Mesendoderm (in vitro differentiated cells): ENCODE measurements at regions not wholly inside any gene's neighbourhood (a gene's known extent, or its start where the extent isn't known, plus 50 kb on each side); places are given as distances from the start of the nearest gene placed in this dataset.

ENCODE experiments used
- DNase-seq: peaks from one replicate; pipeline ENCODE4 v3.0.0; 2013
- H2AK5ac ChIP-seq: 2 replicates; pipeline ENCODE4 v1.6.1; 2013; ENCODE audit warnings: low read length, inconsistent platforms
- H2BK120ac ChIP-seq: 2 replicates; pipeline ENCODE4 v1.6.1; 2013; ENCODE audit warnings: low read depth, mild to moderate bottlenecking, low read length, moderate library complexity, mixed read lengths
- H2BK15ac ChIP-seq: replicated peaks from 2 replicates; pipeline ENCODE4 v1.6.1; 2013; ENCODE audit warnings: low read depth, mild to moderate bottlenecking, moderate library complexity
- H2BK5ac ChIP-seq: 2 replicates; pipeline ENCODE4 v1.6.1; 2013; ENCODE audit warnings: low read length, inconsistent platforms
- H3K18ac ChIP-seq: 2 replicates; pipeline ENCODE4 v1.6.1; 2013; ENCODE audit warnings: mild to moderate bottlenecking, low read length, mixed read lengths
- H3K23ac ChIP-seq: one replicate; pipeline ENCODE4 v1.6.1; 2013; ENCODE audit warnings: low read length
- H3K27ac ChIP-seq: 2 replicates; pipeline ENCODE4 v1.5.1; 2013; ENCODE audit warnings: low read depth, mild to moderate bottlenecking, inconsistent platforms, low read length, moderate library complexity
- H3K27me3 ChIP-seq: 2 replicates; pipeline ENCODE4 v1.6.1; 2013; ENCODE audit warnings: low read length, control low read depth, mild to moderate bottlenecking, inconsistent platforms; ENCODE audit not compliant: insufficient read depth, poor library complexity
- H3K36me3 ChIP-seq: 2 replicates; pipeline ENCODE4 v1.6.1; 2013; ENCODE audit warnings: low read length, inconsistent platforms; ENCODE audit not compliant: control insufficient read depth, insufficient read depth
- H3K4ac ChIP-seq: one replicate; pipeline ENCODE4 v1.6.1; 2013; ENCODE audit warnings: low read depth, mild to moderate bottlenecking, low read length, moderate library complexity
- H3K4me1 ChIP-seq: 2 replicates; pipeline ENCODE4 v1.6.1; 2013; ENCODE audit warnings: low read depth, low read length, inconsistent platforms; ENCODE audit not compliant: control insufficient read depth
- H3K4me2 ChIP-seq: 2 replicates; pipeline ENCODE4 v1.6.1; 2013; ENCODE audit warnings: low read length
- H3K4me3 ChIP-seq: 2 replicates; pipeline ENCODE4 v1.5.1; 2013; ENCODE audit warnings: mild to moderate bottlenecking, low read length
- H3K56ac ChIP-seq: one replicate; pipeline ENCODE4 v1.6.1; 2013; ENCODE audit warnings: low read length
- H3K79me1 ChIP-seq: 2 replicates; pipeline ENCODE4 v1.6.1; 2013; ENCODE audit warnings: low read length, inconsistent platforms
- H3K79me2 ChIP-seq: 2 replicates; pipeline ENCODE4 v1.6.1; 2013; ENCODE audit warnings: mild to moderate bottlenecking, low read length; ENCODE audit not compliant: control insufficient read depth, insufficient read depth
- H3K9ac ChIP-seq: 2 replicates; pipeline ENCODE4 v1.6.1; 2013; ENCODE audit warnings: low read length, inconsistent platforms
- H4K5ac ChIP-seq: one replicate; pipeline ENCODE4 v1.6.1; 2013; ENCODE audit warnings: low read length
- H4K8ac ChIP-seq: one replicate; pipeline ENCODE4 v1.6.1; 2013; ENCODE audit warnings: low read depth, mild to moderate bottlenecking, control low read depth, low read length, moderate library complexity
- WGBS: extraction: QIAGEN DNeasy Blood & Tissue Kit; methylation state at CpG from one replicate; pipeline ENCODE4 v1.1.7; 2013; ENCODE audit warnings: low lambda C conversion rate, missing lambda C conversion rate; ENCODE audit not compliant: insufficient coverage; ENCODE audit errors: extremely low coverage; 5-methylcytosine and 5-hydroxymethylcytosine counted together

- no peak for DNase-seq
- Histone ChIP-seq H4K8ac (no peak overlapping the region), H2BK15ac (no peak overlapping the region), H3K4me2 (no peak overlapping the region), H4K5ac (no peak overlapping the region), H2AK5ac (no peak overlapping the region), H3K27me3 (no peaks in the 10 kb centered on the region), H3K4me1 (no peaks in the 10 kb centered on the region), H3K4me3 (no peak overlapping the region), H3K79me2 (no peaks in the 10 kb centered on the region), H3K56ac (no peak overlapping the region), H3K23ac (no peak overlapping the region), H3K9ac (no peak overlapping the region), H2BK5ac (no peak overlapping the region), H3K18ac (no peak overlapping the region), H3K27ac (no peak overlapping the region), H3K4ac (no peak overlapping the region), H2BK120ac (no peak overlapping the region), H3K79me1 (no peaks in the 10 kb centered on the region), H3K36me3 (no peaks in the 10 kb centered on the region)
- WGBS: no CpG with 5 or more reads among the region's 4 CpGs
Measured at GRCh38 chr22:22833488-22833887, 54.1 kb upstream of the IGLL5 start.

- H2BK120ac ChIP-seq: no peak overlapping the region
- no peaks in the 10 kb centered on the region for H3K79me2 ChIP-seq
- H3K4ac ChIP-seq: no peak overlapping the region
- no peak overlapping the region for H3K9ac ChIP-seq
- H4K8ac ChIP-seq: no peak overlapping the region
- H4K5ac ChIP-seq: no peak overlapping the region
- no peaks in the 10 kb centered on the region for H3K27me3 ChIP-seq
- no peak overlapping the region for H3K18ac ChIP-seq
- WGBS: no CpG with 5 or more reads among the region's 3 CpGs
- H3K56ac ChIP-seq: no peak overlapping the region
- H3K4me1 ChIP-seq: no peaks in the 10 kb centered on the region
- H2BK15ac ChIP-seq: no peak overlapping the region
- H3K23ac ChIP-seq: no peak overlapping the region
- H2BK5ac ChIP-seq: no peak overlapping the region
- H3K79me1 ChIP-seq: no peaks in the 10 kb centered on the region
- no peak for DNase-seq
- H3K36me3 ChIP-seq: no peaks in the 10 kb centered on the region
- H3K4me3 ChIP-seq: no peak overlapping the region
- no peak overlapping the region for H3K4me2 ChIP-seq
- no peak overlapping the region for H2AK5ac ChIP-seq
- no peak overlapping the region for H3K27ac ChIP-seq
Measured at GRCh38 chr22:22834204-22834603, 53.4 kb upstream of the IGLL5 start.

GRCh38 chr22:22834783-22835182 lies 52.8 kb upstream of the IGLL5 start:
- WGBS: no CpG with 5 or more reads among the region's 6 CpGs

GRCh38 chr22:22835242-22835641 lies 52.4 kb upstream of the IGLL5 start:
- H2BK120ac ChIP-seq: no peak overlapping the region
- no peak overlapping the region for H4K5ac ChIP-seq
- H3K23ac ChIP-seq: no peak overlapping the region
- no peaks in the 10 kb centered on the region for H3K79me1 ChIP-seq
- no peak for DNase-seq
- H3K27ac ChIP-seq: no peak overlapping the region
- no peak overlapping the region for H3K18ac ChIP-seq
- H3K56ac ChIP-seq: no peak overlapping the region
- H3K4ac ChIP-seq: no peak overlapping the region
- no peaks in the 10 kb centered on the region for H3K4me1 ChIP-seq
- no peak overlapping the region for H2AK5ac ChIP-seq
- no peak overlapping the region for H3K4me3 ChIP-seq
- no peaks in the 10 kb centered on the region for H3K27me3 ChIP-seq
- no peak overlapping the region for H2BK15ac ChIP-seq
- no peaks in the 10 kb centered on the region for H3K36me3 ChIP-seq
- no peak overlapping the region for H2BK5ac ChIP-seq
- H3K79me2 ChIP-seq: no peaks in the 10 kb centered on the region
- WGBS: no CpG with 5 or more reads among the region's 4 CpGs
- H3K9ac ChIP-seq: no peak overlapping the region
- no peak overlapping the region for H3K4me2 ChIP-seq
- H4K8ac ChIP-seq: no peak overlapping the region

More at GRCh38 chr22:22834783-22835182, 52.8 kb upstream of the IGLL5 start:
- H3K79me1 ChIP-seq: no peaks in the 10 kb centered on the region
- no peak overlapping the region for H3K18ac ChIP-seq
- H3K4me1 ChIP-seq: no peaks in the 10 kb centered on the region
- H4K8ac ChIP-seq: no peak overlapping the region
- no peaks in the 10 kb centered on the region for H3K27me3 ChIP-seq
- H3K36me3 ChIP-seq: no peaks in the 10 kb centered on the region
- no peak for DNase-seq
- no peak overlapping the region for H3K56ac ChIP-seq
- no peak overlapping the region for H3K27ac ChIP-seq
- H2BK5ac ChIP-seq: no peak overlapping the region
- H3K4ac ChIP-seq: no peak overlapping the region
- H3K79me2 ChIP-seq: no peaks in the 10 kb centered on the region
- H4K5ac ChIP-seq: no peak overlapping the region
- H2AK5ac ChIP-seq: no peak overlapping the region
- H3K23ac ChIP-seq: no peak overlapping the region
- no peak overlapping the region for H3K9ac ChIP-seq
- H3K4me3 ChIP-seq: no peak overlapping the region
- no peak overlapping the region for H3K4me2 ChIP-seq
- no peak overlapping the region for H2BK120ac ChIP-seq
- H2BK15ac ChIP-seq: no peak overlapping the region

- Histone ChIP-seq H4K5ac (no peak overlapping the region), H3K18ac (no peak overlapping the region), H2BK5ac (no peak overlapping the region), H3K4me3 (no peak overlapping the region), H4K8ac (no peak overlapping the region), H3K4me1 (no peaks in the 10 kb centered on the region), H2AK5ac (no peak overlapping the region), H3K23ac (no peak overlapping the region), H3K79me2 (no peaks in the 10 kb centered on the region), H2BK120ac (no peak overlapping the region), H2BK15ac (no peak overlapping the region), H3K4ac (no peak overlapping the region), H3K4me2 (no peak overlapping the region), H3K9ac (no peak overlapping the region), H3K27me3 (no peaks in the 10 kb centered on the region), H3K36me3 (no peaks in the 10 kb centered on the region), H3K27ac (no peak overlapping the region), H3K79me1 (no peaks in the 10 kb centered on the region), H3K56ac (no peak overlapping the region)
- no peak for DNase-seq
- no CpG with 5 or more reads among the region's 3 CpGs for WGBS
Measured at GRCh38 chr22:22835771-22836291, 51.8 kb upstream of the IGLL5 start.

- Histone ChIP-seq H3K4me1 (no peaks in the 10 kb centered on the region), H3K79me2 (no peaks in the 10 kb centered on the region), H3K4me2 (no peak overlapping the region), H3K36me3 (no peaks in the 10 kb centered on the region), H2BK120ac (no peak overlapping the region), H3K23ac (no peak overlapping the region), H2BK5ac (no peak overlapping the region), H3K79me1 (no peaks in the 10 kb centered on the region), H3K4me3 (no peak overlapping the region), H4K5ac (no peak overlapping the region), H3K4ac (no peak overlapping the region), H3K18ac (no peak overlapping the region), H2BK15ac (no peak overlapping the region), H4K8ac (no peak overlapping the region), H3K27me3 (no peaks in the 10 kb centered on the region), H3K56ac (no peak overlapping the region), H2AK5ac (no peak overlapping the region), H3K27ac (no peak overlapping the region), H3K9ac (no peak overlapping the region)
- no CpG with 5 or more reads among the region's 6 CpGs for WGBS
- DNase-seq: no peak
Measured at GRCh38 chr22:22836635-22837034, 51.0 kb upstream of the IGLL5 start.
